Esophagus mucosa (tissue), 1 donor: ENCODE measurements at regions not wholly inside any gene's neighbourhood (a gene's known extent, or its start where the extent isn't known, plus 50 kb on each side); places are given as distances from the start of the nearest gene placed in this dataset.

Experiments used
- ATAC-seq: fragments of 200-7000 bp; cut with Tn5 transposase; one replicate; pipeline ENCODE4 v1.9.1; 2020
- donor health status: DM: yes; HTN: yes; CAD: no.

DNA sequence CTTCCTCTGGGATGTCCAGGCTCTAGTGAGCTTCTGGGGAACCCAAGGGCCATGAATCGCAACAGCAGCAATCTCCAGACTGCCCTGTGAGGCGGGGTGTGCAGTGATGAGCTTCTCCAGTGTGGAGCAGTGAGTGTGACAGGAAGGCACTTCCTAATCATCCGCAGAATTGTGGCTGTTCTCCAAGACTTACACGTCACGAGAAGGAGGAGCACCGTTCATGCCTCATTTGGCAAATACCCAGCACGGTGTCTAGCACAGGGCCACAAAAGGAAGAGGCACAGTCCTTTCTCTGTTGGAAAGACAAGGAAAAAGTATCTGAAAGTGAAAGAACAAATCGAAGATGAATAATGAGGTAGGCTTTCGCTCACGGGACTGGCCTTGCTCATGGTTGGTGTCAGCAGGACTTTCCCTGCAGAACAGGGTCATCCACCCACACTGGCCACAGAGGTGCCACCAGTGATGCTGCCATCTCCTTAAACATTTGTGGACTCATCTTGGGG lies 125.1 kb upstream of the HAAO start:
- ATAC-seq: peak; percentile 78

- no peak for ATAC-seq
These were observed 123.9 kb upstream of the HAAO start for GRCh38 chr2:42916324-42916723.

- ATAC-seq: no peak
These were observed 122.5 kb upstream of the HAAO start for GRCh38 chr2:42914860-42915259.

GRCh38 chr2:42914314-42914713 lies 121.9 kb upstream of the HAAO start:
- ATAC-seq: no peak

GRCh38 chr2:42913280-42913878 lies 121.0 kb upstream of the HAAO start:
- no peak for ATAC-seq

DNA sequence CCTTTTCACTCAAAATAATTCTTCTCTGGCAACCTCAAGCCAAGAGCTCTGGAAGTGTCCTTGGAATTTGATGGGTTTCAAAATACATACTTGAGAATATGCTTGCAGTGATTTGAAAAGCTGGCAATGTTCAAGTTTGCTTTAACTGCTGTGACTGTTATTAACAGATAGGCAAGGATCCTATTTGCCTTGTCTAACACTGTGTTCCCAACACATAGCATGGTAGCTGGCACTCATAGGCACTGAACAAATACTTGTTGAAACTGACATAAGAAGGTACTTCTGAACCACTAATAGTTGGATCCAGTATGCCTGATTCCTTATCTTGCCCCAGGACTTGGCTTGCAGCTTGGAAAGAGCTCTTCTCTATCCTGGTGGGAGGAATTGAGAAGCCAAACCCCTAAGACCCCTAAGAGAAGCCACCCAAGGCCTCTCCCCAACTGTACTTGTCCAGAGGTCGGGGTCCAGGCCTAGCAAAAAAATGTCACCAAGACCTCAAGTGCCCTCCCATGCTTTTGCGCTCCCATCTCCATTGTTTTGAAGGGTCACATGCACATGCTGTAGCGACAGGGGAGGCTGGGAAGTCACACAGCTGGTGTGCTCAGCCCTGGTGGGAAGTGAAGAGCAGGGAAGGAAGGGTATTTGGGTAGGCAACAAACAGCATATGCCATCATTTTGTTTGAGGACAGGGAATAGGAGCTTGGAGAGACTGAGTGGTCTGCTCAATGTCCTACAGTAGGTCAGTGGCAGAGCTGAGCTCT lies 118.4 kb upstream of the HAAO start:
- ATAC-seq: no peak

GRCh38 chr2:42909966-42910365 lies 117.6 kb upstream of the HAAO start:
- no peak for ATAC-seq

DNA sequence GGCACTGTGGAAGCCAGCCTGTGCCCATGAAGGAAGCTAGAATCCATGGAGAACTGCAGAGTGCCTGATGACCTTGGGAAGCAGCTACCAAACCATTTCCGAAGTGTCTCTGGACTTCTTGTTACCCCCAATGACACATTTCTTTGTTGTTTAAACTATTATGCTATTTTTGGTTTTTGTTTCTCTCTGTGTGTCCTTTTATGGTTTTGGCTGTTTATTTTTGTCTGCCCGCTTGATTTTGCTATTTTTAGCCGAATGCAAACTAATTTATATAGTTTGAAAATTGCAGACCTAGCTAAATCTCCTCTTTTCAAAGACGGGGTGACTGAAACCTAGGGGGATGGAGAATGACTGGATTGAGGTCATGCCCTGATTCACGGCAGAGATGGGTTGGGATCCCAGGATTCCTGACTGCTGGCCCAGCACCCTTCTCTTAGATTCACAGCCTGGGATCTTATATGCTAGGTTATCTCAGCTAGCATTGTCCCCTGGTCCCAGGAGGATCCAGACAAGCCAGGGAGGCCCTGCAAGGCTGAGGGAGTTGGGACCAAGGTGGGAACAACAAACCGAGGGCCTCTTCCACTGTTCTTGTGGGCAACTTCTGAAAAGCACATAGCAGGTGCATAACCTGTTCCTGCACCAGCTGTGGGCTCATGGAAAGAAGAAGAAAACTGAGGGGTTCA lies 116.3 kb upstream of the HAAO start:
- no peak for ATAC-seq

- no peak for ATAC-seq
These were observed 115.5 kb upstream of the HAAO start for GRCh38 chr2:42907835-42908234.

- ATAC-seq: peak; percentile 38
These were observed 114.4 kb upstream of the HAAO start for GRCh38 chr2:42906557-42907411.

GRCh38 chr2:42906111-42906556 lies 113.8 kb upstream of the HAAO start:
- no peak for ATAC-seq

GRCh38 chr2:42905341-42906110 lies 113.1 kb upstream of the HAAO start:
- ATAC-seq: no peak

GRCh38 chr2:42904576-42904876 lies 112.1 kb upstream of the HAAO start:
- ATAC-seq: peak; percentile 47

DNA sequence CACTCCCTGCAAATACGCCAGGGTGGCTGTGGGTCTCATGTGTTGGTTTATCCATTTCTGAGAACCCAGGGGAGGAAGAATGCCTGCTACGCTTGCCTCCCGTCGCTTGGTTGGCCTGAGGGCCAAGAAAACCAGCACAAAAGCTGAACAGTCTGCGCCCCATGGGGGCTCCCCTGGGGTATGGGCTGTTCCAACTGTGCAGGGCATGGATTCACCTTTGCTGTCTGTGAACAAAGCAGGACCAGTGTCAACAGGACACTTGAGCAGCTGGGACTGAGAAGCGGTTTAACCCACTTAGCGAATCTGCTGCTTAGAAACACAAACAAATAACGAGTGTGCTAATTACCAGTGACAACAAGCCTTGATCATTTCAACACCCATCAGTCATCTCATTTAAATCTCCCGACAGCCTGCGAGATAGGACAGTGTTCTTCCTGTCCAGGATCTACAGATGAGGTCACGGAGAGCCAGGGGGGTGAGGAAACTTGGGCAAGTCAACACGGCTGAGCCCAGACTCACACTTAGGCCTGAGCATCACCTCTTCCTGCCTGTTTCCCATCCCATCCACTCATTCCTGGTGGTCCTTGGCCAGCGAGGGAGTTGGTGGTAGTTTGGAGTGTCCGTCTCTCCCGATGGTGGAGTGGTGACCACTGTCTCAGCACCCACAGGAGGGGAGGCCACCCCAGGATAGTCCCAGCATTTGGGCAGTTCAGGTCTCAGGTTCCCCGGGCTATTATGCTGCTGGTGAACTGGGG lies 111.6 kb upstream of the HAAO start:
- no peak for ATAC-seq

DNA sequence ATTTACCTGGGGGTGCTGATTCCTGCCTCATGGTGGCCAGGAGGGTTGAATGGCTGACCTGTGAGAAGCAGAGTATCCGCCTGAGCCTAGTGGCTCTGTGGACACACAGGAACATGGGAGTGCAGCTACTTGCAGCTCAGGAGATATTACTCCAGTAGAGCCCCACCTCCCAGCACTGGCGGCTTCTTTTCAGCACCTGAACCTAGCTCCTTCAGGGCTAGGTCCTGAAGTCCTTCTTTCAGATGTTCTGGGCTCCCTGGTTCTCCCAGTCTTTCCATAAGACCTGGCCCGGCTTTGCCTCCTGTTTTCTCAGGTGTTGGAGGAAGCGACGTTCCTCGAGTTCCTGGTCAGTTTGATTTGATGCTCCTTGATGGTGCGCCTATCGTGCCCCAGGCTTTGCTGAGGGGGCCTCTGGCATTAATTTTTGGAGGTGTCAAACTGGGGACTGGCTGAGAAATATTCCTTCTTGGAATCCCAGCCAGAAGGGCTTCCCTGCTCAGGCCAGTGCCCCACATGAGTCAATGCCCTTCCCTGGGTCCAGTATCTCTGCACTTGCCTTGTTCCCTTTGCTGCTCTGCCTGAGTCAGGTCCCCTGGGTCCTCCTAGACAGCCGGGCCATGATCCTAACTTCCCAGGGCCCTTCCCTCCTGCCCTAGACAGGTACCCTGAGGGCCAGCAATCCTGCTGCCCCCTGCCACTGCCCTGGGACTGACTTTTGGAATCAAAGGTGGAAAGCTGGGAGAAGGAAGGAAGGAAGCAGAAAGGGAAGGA lies 110.7 kb upstream of the HAAO start:
- no peak for ATAC-seq

DNA sequence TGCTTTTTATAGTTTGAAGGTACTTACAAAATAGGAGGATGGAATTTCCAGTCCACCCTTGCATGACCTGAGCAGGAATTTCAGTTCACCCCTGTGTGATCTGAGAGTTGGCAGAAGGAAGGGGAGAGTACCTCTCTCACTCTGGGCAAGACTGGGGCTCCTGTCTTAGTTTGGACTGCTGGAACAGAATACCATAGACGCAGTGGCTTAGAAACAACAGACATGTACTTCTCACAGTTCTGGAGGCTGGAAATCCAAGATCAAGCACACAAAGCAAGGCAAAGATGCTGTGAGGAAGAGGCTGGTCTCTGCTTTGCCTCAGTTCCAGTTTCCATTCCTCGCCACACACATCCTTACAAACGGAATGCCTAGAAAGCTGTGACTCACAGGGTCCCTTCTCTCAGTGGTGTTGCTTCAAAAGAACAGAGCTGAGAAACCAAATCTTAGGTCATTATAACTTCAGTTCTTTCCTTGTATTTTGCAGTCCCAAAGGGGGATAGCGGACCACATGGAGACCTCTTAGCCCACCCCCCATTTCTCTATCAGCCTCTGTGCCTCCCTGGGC lies 108.8 kb upstream of the HAAO start:
- no peak for ATAC-seq

GRCh38 chr2:42900289-42900891 lies 108.0 kb upstream of the HAAO start:
- no peak for ATAC-seq

DNA sequence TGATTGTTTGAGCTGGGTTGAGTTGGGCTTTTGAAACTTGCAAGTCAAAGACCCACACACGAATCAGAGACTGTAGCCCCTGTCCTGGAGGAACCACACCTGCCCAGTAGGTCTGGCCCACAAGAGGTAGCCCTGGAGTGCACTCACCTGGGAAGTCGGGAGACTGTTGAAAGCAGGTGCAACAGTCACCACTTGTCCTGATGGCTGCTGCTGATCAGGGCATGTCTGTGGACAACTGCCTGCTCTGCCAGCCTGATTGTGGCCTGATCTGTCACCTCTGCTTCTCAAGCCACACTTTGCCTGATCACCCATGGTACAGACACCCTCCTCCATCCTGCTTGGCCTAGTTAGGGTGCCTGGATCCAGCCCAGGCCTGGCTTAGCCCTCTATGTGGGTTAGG lies 105.0 kb upstream of the HAAO start:
- ATAC-seq: peak; percentile 10

GRCh38 chr2:42895791-42896135 lies 103.4 kb upstream of the HAAO start:
- no peak for ATAC-seq
